NCI-H1105 (cell line): ENCODE measurements at regions not wholly inside any gene's neighbourhood (a gene's known extent, or its start where the extent isn't known, plus 50 kb on each side); places are given as distances from the start of the nearest gene placed in this dataset.
A peak's percentile ranks its signal among the peaks of the same experiment; 100 is the strongest.
"Not testable (repeated sequence)": the region's sequence is repeated elsewhere in the genome, so short reads cannot be mapped to it uniquely, and the experiment has no call there.

Source experiments
- DNase-seq: peaks from one replicate; lab custom pipeline; 2025; lab: John Stamatoyannopoulos, UW

- DNase-seq = no peak
These were observed 163.4 kb upstream of the SYN3 start for GRCh38 chr22:33221568-33221967.

- no peak for DNase-seq
These were observed 162.4 kb upstream of the SYN3 start for GRCh38 chr22:33220476-33221080.

- no peak for DNase-seq
These were observed 161.6 kb upstream of the SYN3 start for GRCh38 chr22:33219648-33220384.

- no peak for DNase-seq
These were observed 155.3 kb upstream of the SYN3 start for GRCh38 chr22:33213383-33214075.

- DNase-seq = peak; percentile 38
These were observed 152.0 kb upstream of the SYN3 start for GRCh38 chr22:33209930-33210784.

- no peak for DNase-seq
These were observed 146.2 kb upstream of the SYN3 start for GRCh38 chr22:33204408-33204807.

- DNase-seq = no peak
These were observed 144.3 kb upstream of the SYN3 start for GRCh38 chr22:33202455-33202854.

GRCh38 chr22:33194529-33195077 lies 136.4 kb upstream of the SYN3 start:
- DNase-seq = no peak

GRCh38 chr22:33192156-33192555 lies 134.0 kb upstream of the SYN3 start:
- no peak for DNase-seq

GRCh38 chr22:33188326-33188725 lies 130.1 kb upstream of the SYN3 start:
- DNase-seq = no peak

- DNase-seq = no peak
These were observed 128.6 kb upstream of the SYN3 start for GRCh38 chr22:33186816-33187215.

- DNase-seq = no peak
These were observed 122.2 kb upstream of the SYN3 start for GRCh38 chr22:33180356-33180755.

GRCh38 chr22:33167998-33168790 lies 110.0 kb upstream of the SYN3 start:
- DNase-seq = no peak

- DNase-seq = no peak
These were observed 108.0 kb upstream of the SYN3 start for GRCh38 chr22:33166206-33166605.

- peak; percentile 20 for DNase-seq
These were observed 105.6 kb upstream of the SYN3 start for GRCh38 chr22:33163815-33164214.

GRCh38 chr22:33162196-33162595 lies 104.0 kb upstream of the SYN3 start:
- DNase-seq = no peak

GRCh38 chr22:33160525-33160924 lies 102.3 kb upstream of the SYN3 start:
- no peak for DNase-seq

- not testable (repeated sequence) for DNase-seq
These were observed 96.8 kb upstream of the SYN3 start for GRCh38 chr22:33154967-33155366.

GRCh38 chr22:33149611-33150010 lies 91.4 kb upstream of the SYN3 start:
- no peak for DNase-seq

- no peak for DNase-seq
These were observed 86.5 kb upstream of the SYN3 start for GRCh38 chr22:33144721-33145120.
